IMR-90 (cell line): ENCODE measurements at regions not wholly inside any gene's neighbourhood (a gene's known extent, or its start where the extent isn't known, plus 50 kb on each side); places are given as distances from the start of the nearest gene placed in this dataset.

Experiments used
- ATAC-seq: fragments of 200-7000 bp; cut with Tn5 transposase; 2 replicates; pipeline ENCODE4 v1.9.1; 2020; ENCODE audit warnings: low read depth, mild to moderate bottlenecking, moderate library complexity
- BruUV-seq: library from RNA; stranded (reverse); fragments of 400-500 nt; replicated peaks from 2 replicates; lab custom pipeline; 2021; lab: Mats Ljungman, UMichigan
- CTCF ChIA-PET: fragments of 300-600 bp; formaldehyde crosslinking; extraction: SDS; loops from one replicate; lab custom pipeline; 2021; ENCODE audit warnings: antibody characterized with exemption; lab: Yijun Ruan, JAX
- POLR2A ChIA-PET: fragments of 300-600 bp; sonication (Branson Sonifier 250); formaldehyde crosslinking; loops from one replicate; lab custom pipeline; 2022; ENCODE audit warnings: antibody characterized with exemption; ENCODE audit not compliant: unreplicated experiment; lab: Charles Lee
- DNase-seq: peaks from one replicate; pipeline ENCODE4 v3.0.0; 2013
- H2AFZ ChIP-seq: replicated peaks from 2 replicates; pipeline ENCODE3; 2013; ENCODE audit warnings: low read length, mild to moderate bottlenecking; ENCODE audit not compliant: poor library complexity
- H2AK5ac ChIP-seq: 2 replicates; pipeline ENCODE4 v1.6.1; 2013; ENCODE audit warnings: low read depth, low read length, inconsistent platforms
- H2AK9ac ChIP-seq: replicated peaks from 2 replicates; pipeline ENCODE3; 2013; ENCODE audit warnings: mild to moderate bottlenecking, low read depth, low read length, moderate library complexity; ENCODE audit not compliant: poor library complexity
- H2BK120ac ChIP-seq: 2 replicates; pipeline ENCODE4 v1.6.1; 2013; ENCODE audit warnings: low read depth, low read length, inconsistent platforms
- H2BK15ac ChIP-seq: 3 replicates; pipeline ENCODE4 v1.6.1; 2013; ENCODE audit warnings: low read depth, low read length, inconsistent platforms
- H2BK20ac ChIP-seq: 2 replicates; pipeline ENCODE4 v1.6.1; 2013; ENCODE audit warnings: low read depth, mild to moderate bottlenecking, inconsistent platforms, low read length, moderate library complexity
- H2BK5ac ChIP-seq: 2 replicates; pipeline ENCODE4 v1.6.1; 2013; ENCODE audit warnings: mild to moderate bottlenecking, low read depth, low read length, inconsistent platforms; ENCODE audit not compliant: poor library complexity, severe bottlenecking
- H3K14ac ChIP-seq: replicated peaks from 2 replicates; pipeline ENCODE4 v1.6.1; 2013; ENCODE audit warnings: low read depth, low read length, inconsistent platforms
- H3K18ac ChIP-seq: 2 replicates; pipeline ENCODE4 v1.6.1; 2013; ENCODE audit warnings: low read depth, low read length, control low read depth
- H3K23ac ChIP-seq: 2 replicates; pipeline ENCODE4 v1.6.1; 2013; ENCODE audit warnings: low read depth, low read length, inconsistent platforms
- H3K27ac ChIP-seq: 2 replicates; pipeline ENCODE4 v1.5.1; 2013; ENCODE audit warnings: mild to moderate bottlenecking, control low read depth, low read length; ENCODE audit not compliant: insufficient read depth
- H3K27me3 ChIP-seq: 2 replicates; pipeline ENCODE4 v1.6.1; 2013; ENCODE audit warnings: low read length; ENCODE audit not compliant: control insufficient read depth, insufficient read depth
- H3K36me3 ChIP-seq: 2 replicates; pipeline ENCODE4 v1.6.1; 2013; ENCODE audit warnings: low read length, mixed read lengths; ENCODE audit not compliant: control insufficient read depth, insufficient read depth
- H3K4ac ChIP-seq: 2 replicates; pipeline ENCODE4 v1.6.1; 2013; ENCODE audit warnings: low read depth, low read length, inconsistent platforms
- H3K4me1 ChIP-seq: 2 replicates; pipeline ENCODE4 v1.6.1; 2013; ENCODE audit warnings: low read length, mixed read lengths; ENCODE audit not compliant: control insufficient read depth, insufficient read depth
- H3K4me2 ChIP-seq: 2 replicates; pipeline ENCODE4 v1.6.1; 2013; ENCODE audit warnings: low read depth, mild to moderate bottlenecking, control low read depth, low read length, moderate library complexity
- H3K4me3 ChIP-seq: 2 replicates; pipeline ENCODE4 v1.5.1; 2013; ENCODE audit warnings: low read depth, mild to moderate bottlenecking, control low read depth, low read length, moderate library complexity; ENCODE audit not compliant: insufficient read depth
- H3K56ac ChIP-seq: 2 replicates; pipeline ENCODE4 v1.6.1; 2013; ENCODE audit warnings: low read length, inconsistent platforms; ENCODE audit not compliant: insufficient read depth; ENCODE audit errors: extremely low read depth
- H3K79me1 ChIP-seq, 2 experiments: 2 replicates each; pipeline ENCODE4 v1.6.1; 2013; ENCODE audit warnings: low read length in 2 of 2, inconsistent platforms in 1 of 2, low read depth in 1 of 2
- H3K9ac ChIP-seq: 2 replicates; pipeline ENCODE4 v1.6.1; 2013; ENCODE audit warnings: low read depth, low read length, control low read depth
- H3K9me1 ChIP-seq: 2 replicates; pipeline ENCODE4 v1.6.1; 2013; ENCODE audit warnings: low read length, inconsistent platforms; ENCODE audit not compliant: insufficient read depth
- H3K9me3 ChIP-seq: 2 replicates; pipeline ENCODE4 v1.6.1; 2013; ENCODE audit warnings: low read length; ENCODE audit not compliant: control insufficient read depth, insufficient read depth
- H4K20me1 ChIP-seq: 2 replicates; pipeline ENCODE4 v1.6.1; 2013; ENCODE audit warnings: low read length, inconsistent platforms; ENCODE audit not compliant: insufficient read depth
- H4K5ac ChIP-seq: 2 replicates; pipeline ENCODE4 v1.6.1; 2013; ENCODE audit warnings: mild to moderate bottlenecking, low read depth, low read length, control low read depth
- H4K8ac ChIP-seq, 2 experiments: 2 replicates each; pipeline ENCODE4 v1.6.1; 2013; ENCODE audit warnings: low read depth in 2 of 2, low read length in 2 of 2, control low read depth in 1 of 2, inconsistent platforms in 1 of 2
- H4K91ac ChIP-seq: 2 replicates; pipeline ENCODE4 v1.6.1; 2013; ENCODE audit warnings: low read depth, low read length, inconsistent platforms; ENCODE audit not compliant: insufficient read depth
- BHLHE40 ChIP-seq: fragments of 150-350 bp; IDR thresholded peaks from 2 replicates; pipeline ENCODE4 v1.6.1; 2016; ENCODE audit warnings: mild to moderate bottlenecking, low read depth, low read length
- CEBPB ChIP-seq: IDR thresholded peaks from 2 replicates; pipeline ENCODE4 v1.6.1; 2012; ENCODE audit warnings: low read depth, low read length, improper control_type of control experiment
- CHD1 ChIP-seq: IDR thresholded peaks from 2 replicates; pipeline ENCODE4 v1.6.1; 2012; ENCODE audit warnings: low read depth, low read length, improper control_type of control experiment
- MXI1 ChIP-seq: IDR thresholded peaks from 2 replicates; pipeline ENCODE4 v1.6.1; 2012; ENCODE audit warnings: low read depth, mild to moderate bottlenecking, low read length, moderate library complexity, borderline replicate concordance
- RCOR1 ChIP-seq: IDR thresholded peaks from 2 replicates; pipeline ENCODE4 v1.6.1; 2012; ENCODE audit warnings: mild to moderate bottlenecking, low read length, improper control_type of control experiment; ENCODE audit not compliant: insufficient replicate concordance
- SMC3 ChIP-seq: fragments of 150-350 bp; IDR thresholded peaks from 2 replicates; pipeline ENCODE4 v1.6.1; 2016; ENCODE audit warnings: low read depth, mild to moderate bottlenecking, antibody characterized with exemption, low read length, moderate library complexity
- WGBS, 2 experiments: methylation state at CpG; one replicate each; pipeline versions ENCODE4 v1.1.5 to v1.1.7; 2013; ENCODE audit warnings: missing lambda C conversion rate in 2 of 2; ENCODE audit not compliant: insufficient read length in 1 of 2; ENCODE audit errors: extremely low coverage in 2 of 2; 5-methylcytosine and 5-hydroxymethylcytosine counted together
- dilution Hi-C: fragments of 300-500 bp; cut with HindIII; formaldehyde crosslinking; loops from one replicate; pipeline ENCODE4 v1.14.3; 2018; ENCODE audit warnings: low sequenced_read_pairs; ENCODE audit not compliant: unreplicated experiment
- in situ Hi-C: fragments of 300-500 bp; cut with MboI; formaldehyde crosslinking; loops from 3 replicates; pipeline ENCODE4 v1.14.3; 2019; ENCODE audit warnings: low sequenced_read_pairs, inconsistent platforms, mixed read lengths
- intact Hi-C: fragments of 100-400 bp; cut with micrococcal nuclease; formaldehyde crosslinking; loops from 2 replicates; pipeline ENCODE4 v1.10.0; 2022
- TF ChIP-seq, protein P1 (sequence below): conservative IDR thresholded peaks from 2 replicates; pipeline ENCODE4 v1.5.1; 2012; ENCODE audit warnings: mild to moderate bottlenecking, low read depth, low read length, improper control_type of control experiment

DNA sequence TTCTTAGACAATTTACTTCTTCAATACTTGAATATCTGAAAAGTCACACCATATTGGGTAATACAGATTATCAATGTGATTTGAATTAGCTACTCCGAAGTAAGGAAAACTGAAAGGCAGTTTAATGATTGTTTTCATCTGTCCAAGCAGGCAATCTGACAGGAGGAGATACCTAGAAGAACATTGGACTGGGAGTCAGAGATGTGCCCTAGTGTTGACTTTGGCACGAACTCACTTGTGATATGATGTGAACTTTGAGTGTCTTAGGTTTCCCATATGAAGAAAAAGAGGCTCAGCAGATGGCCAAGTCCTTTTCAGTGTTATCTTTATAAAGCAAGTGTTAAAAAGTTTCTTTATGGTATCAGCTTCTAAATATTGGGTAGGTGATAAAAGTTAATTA is 287.1 kb downstream of the MTX2 start:
- Histone ChIP-seq H3K36me3 (no peaks in the 10 kb centered on the region), H3K23ac (no peak overlapping the region), H3K4me3 (no peak overlapping the region), H2BK120ac (no peak overlapping the region), H3K9me1 (peaks cover 4% of the 10 kb centered on the region; the same call in 1 of the 2 replicates), H2BK15ac (no peak overlapping the region), H4K5ac (no peak overlapping the region), H4K8ac (no peak overlapping the region), H2BK5ac (no peak overlapping the region), H3K56ac (no peak overlapping the region), H4K91ac (no peak overlapping the region), H3K14ac (no peak overlapping the region), H3K4me1 (peaks cover under 1% of the 10 kb centered on the region; the same call in 1 of the 2 replicates), H3K27ac (no peak overlapping the region), H3K9me3 (no peaks in the 10 kb centered on the region), H4K20me1 (no peaks in the 10 kb centered on the region), H3K79me1 (no peaks in the 10 kb centered on the region), H3K4me2 (no peak overlapping the region), H2BK20ac (no peak overlapping the region), H2AFZ (no peak overlapping the region), H2AK9ac (no peak overlapping the region), H3K9ac (no peak overlapping the region), H2AK5ac (no peak overlapping the region), H3K4ac (no peak overlapping the region), H3K27me3 (peaks cover 7% of the 10 kb centered on the region), H3K18ac (no peak overlapping the region)
- no CpG with 5 or more reads among the region's 2 CpGs for WGBS, 2 experiments
- TF ChIP-seq MXI1 (no peak), BHLHE40 (no peak), CEBPB (no peak), RCOR1 (no peak), CHD1 (no peak), SMC3 (no peak)
- TF ChIP-seq, protein P1, sequence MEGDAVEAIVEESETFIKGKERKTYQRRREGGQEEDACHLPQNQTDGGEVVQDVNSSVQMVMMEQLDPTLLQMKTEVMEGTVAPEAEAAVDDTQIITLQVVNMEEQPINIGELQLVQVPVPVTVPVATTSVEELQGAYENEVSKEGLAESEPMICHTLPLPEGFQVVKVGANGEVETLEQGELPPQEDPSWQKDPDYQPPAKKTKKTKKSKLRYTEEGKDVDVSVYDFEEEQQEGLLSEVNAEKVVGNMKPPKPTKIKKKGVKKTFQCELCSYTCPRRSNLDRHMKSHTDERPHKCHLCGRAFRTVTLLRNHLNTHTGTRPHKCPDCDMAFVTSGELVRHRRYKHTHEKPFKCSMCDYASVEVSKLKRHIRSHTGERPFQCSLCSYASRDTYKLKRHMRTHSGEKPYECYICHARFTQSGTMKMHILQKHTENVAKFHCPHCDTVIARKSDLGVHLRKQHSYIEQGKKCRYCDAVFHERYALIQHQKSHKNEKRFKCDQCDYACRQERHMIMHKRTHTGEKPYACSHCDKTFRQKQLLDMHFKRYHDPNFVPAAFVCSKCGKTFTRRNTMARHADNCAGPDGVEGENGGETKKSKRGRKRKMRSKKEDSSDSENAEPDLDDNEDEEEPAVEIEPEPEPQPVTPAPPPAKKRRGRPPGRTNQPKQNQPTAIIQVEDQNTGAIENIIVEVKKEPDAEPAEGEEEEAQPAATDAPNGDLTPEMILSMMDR, result no peak
- dilution Hi-C loops (no loop called here), intact Hi-C loops (no loop called here), in situ Hi-C loops (no loop called here)
- BruUV-seq, result no TSS peak
- ChIA-PET POLR2A (no interaction called here), CTCF (no interaction called here)
- no peak for DNase-seq
- ATAC-seq, result no peak
